HG03520 (cell line): ENCODE measurements at regions not wholly inside any gene's neighbourhood (a gene's known extent, or its start where the extent isn't known, plus 50 kb on each side); places are given as distances from the start of the nearest gene placed in this dataset.

Experiments used
- ATAC-seq: cut with Tn5 transposase; IDR thresholded peaks from one replicate; pipeline ENCODE4 v1.9.1; 2021; ENCODE audit warnings: mild to moderate bottlenecking, moderate library complexity; ENCODE audit not compliant: unreplicated experiment

DNA sequence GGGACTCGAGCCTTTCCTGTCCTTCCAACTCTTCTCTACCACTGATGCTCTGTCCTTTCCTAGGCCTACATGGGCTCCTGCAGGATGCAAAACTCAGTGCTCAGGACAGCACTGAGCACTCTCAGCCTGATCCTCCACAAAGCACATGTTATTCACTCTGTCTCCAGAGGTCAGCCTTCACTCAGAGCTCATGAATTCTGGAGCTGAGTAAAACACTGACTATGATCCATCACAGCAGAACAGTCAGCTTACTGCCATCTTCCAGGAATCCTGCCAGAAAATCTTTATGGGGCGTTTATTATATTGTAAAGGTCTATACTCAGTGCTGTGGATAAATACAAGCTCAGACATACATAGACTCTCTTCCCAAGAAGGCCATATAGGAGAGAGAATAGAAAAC, 121.5 kb upstream of the CPEB2 start:
- ATAC-seq: no peak

DNA sequence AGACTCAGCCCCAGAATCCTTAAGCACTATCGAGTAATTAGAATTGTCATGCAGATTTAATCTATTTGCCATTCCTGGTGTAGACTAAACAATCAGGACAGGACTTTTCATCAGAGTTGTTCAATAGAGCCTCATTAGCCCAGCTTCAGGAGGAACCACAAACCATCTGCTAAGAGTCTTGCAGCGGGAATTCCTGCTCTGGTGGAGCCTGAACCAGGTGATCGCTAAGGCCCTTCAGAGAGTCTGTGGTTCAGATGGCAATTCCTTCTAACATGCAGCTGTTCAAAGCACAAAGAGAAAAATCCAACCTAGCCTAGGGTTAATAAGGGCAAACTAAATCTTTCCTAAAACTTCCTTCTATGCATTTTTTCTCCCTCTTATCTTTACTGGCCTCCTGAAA, 119.1 kb upstream of the CPEB2 start:
- ATAC-seq: no peak

DNA sequence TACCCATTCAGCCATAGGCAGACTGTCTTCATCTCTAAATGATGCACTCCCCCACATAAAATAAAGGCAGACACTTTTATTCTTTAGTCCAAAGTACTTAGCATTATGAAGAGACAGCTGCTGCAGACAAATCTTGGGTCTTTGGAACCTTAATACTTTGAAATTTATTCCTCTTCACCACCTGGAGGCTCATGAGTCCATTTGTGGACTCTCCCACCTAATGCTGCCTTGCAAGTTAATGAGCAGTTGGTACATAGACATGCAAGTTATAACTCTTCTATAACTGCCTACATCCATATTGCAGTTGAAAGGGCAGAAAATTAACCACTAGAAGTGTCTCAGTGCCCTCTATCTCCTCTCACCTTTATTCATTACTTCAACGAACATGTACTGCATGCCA, 118.6 kb upstream of the CPEB2 start:
- no peak for ATAC-seq

DNA sequence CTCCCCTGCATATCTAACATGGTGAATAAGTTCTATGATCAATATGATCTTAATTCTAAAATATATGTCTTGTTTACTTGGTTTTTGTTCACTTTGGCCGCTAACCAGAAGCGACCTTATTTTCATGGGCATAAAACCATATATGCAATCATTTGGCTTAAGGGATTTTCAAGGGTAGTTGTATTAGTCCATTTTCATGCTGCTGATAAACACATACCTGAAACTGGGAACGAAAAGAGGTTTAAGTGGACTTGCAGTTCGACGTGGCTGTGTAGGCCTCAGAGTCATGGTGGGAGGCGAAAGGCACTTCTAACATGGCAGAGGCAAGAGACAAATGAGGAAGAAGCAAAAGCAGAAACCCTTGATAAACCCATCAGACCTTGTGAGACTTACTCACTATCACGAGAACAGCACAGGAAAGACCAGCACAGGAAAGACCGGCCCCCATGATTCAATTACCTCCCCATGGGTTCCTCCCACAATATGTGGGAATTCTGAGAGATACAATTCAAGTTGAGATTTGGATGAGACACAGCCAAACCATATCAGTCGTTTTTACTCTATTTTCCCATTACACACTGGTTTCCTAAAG, 114.3 kb upstream of the CPEB2 start:
- no peak for ATAC-seq

DNA sequence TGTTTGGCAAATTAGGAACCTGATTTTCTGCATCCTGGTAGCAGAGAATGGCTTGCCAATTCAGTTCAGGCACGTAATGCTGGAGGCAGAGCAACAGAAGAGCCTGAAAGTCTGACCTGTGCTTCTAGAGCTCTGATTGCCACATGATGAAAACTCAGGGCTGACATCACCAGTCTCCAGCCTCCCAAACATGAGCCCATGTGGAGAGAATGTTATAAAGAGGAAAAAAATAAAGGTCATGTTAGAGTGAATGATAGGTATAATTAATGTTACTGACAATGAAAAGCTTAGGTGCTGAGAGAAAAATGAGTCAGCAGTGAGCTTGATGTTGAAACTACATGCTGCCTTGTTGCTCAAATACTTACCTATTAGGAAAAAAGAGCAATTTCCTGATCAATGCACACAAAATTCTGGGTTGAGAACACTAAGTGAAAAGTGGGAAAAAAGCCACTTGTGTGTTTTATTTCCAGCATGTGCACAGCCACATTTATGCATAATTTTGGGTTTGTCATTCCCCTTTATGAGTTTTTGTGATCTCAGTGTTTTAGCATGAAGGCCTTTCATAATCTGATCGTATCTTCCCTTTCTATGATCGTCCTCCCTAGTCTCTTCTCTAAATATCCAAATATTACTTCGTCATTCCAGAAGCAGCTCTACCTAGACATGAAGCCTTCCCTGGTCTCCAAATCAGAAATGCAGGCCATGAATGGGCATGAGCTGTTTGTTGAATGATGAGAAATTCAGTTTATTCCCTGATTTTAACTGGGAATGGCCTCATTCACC, 113.3 kb upstream of the CPEB2 start:
- no peak for ATAC-seq

DNA sequence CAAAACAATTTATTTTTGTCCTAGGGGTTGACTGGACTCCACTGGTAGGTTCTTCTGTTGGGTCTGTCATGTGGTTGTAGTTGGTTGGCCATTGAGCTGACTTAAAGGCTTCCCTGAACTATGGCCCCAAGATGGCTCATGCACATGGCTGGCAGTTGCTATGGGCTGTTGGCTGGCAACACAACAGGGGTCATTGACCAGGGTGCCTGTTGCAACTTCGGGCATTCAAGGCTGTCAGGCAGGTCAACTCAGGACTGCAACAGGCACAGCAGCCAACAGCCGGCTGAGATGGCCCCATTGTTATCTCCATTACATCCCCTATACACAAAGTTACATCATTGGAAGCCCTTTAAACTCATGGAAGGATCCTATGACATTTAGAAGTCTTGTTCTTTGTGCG, 109.7 kb upstream of the CPEB2 start:
- no peak for ATAC-seq

DNA sequence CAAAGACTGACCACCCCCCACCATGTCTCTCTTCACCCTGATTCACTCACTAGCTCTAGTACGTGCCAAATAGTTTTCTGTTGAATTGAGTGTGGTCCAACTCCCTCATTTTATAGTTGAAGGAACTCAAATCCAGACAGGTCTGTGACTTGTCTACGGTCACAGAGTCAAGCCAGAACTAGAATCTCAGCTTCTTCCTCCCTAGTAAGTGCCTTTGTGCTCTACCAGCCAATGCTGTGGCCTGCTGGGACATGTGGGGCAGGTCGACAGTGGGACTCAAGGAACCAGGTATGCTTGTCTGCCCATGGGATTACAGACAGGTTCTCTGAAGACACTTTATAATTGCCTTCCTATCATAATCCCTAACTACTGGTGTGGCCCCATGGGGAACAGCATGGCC, 108.6 kb upstream of the CPEB2 start:
- no peak for ATAC-seq

DNA sequence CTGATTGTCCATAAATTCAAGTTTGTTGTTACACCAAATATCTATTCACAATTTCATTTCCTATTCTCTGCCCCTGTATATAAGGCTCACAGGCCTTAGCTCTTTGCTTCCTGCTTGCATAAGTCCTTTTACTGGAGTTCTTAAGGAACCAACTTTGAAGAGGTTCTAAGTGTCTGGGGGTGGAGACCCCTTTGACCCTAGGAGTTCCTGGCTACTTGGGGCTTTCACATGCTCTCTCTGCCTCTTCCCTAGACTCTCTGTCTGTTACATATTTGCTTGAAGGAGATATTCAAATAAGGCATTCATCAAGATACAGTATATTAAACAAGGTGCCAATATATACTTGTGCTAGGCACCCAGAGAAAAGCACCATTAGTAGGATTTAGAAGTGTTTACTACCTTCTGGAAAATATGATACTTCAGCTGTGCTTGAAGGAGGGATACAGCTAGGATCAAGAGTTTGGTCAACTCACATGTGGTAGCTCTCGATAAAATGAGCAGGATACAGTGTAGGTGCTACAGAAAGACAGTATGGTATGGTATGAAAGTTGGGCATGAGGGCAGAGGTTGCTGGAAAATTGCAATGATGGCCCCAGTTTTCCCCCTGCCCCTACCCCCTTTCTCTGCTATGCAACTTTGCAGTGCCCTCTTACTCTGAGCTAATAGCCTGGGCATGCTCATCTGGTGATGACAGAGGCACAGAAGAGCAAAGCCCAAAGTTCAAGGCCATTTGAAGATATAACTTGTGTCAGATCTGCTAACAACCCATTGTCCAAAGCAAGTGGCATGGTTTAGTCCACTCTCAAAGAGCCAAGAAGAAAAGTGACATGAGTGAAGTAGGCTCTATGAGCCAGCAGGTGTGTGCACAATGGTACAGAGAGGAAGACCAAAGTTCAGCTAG, 107.6 kb upstream of the CPEB2 start:
- no peak for ATAC-seq

DNA sequence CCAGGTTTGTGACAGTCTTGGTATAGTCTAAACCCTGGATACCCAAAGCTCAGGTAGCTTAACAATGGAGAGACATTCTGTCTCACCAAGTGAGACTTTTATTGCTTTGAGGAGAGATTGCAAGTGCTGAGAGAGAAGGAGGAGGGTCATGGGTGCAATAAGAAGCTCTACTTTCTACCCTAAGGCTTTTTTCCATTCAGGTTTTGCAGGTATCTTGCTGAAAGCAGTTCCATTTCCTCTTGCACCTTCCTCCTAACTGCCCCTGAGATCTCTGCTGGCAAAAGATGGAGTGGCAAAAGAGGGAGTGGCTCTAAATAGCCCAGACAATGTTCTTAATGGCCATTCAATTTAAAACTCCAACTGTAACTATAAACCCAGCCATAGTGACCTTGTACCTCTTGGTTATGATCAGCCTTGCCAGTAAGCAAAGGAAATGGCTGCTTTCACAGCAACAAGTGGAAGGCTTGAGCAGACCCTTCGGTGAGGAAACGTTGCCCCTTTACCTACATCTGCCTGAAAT, 105.6 kb upstream of the CPEB2 start:
- no peak for ATAC-seq

DNA sequence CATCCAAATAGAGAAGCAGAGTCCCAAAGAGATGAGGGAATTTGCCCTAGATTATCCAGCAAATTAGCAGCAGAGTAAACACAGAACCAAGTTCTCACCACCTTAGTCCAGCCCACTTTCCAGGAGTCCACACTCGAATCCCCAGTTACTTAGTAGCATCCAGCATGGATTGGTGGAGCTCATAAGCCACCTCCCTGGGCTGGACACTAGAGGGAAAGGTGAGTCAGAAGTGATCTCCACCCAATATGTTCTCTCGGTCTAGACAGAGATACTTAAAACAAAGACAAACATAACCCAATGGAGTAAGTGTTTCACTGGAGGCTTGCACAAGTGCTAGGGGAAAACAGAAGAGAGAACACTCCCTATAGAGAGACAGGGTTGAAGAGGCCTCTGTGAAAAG, 105.1 kb upstream of the CPEB2 start:
- ATAC-seq: no peak

DNA sequence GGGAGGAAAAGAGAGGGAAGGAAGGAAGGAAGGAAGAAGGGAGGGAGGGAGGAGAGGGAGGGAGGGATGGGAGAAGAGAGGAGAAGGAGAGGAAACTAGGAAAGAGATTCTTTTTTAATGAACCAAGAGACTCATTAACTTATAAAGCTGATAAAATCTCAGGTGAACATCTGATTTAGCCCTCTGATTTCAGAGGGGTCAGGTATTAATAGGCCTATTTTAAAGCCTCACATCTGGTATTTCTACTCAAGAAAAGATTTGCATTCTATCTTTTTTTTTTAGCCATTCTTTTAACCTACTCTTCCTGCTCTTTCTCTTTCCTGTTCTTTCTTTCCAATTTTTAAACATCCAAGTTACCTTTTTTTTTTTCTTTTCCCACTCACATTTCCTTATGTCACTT, 103.3 kb upstream of the CPEB2 start:
- ATAC-seq: no peak

DNA sequence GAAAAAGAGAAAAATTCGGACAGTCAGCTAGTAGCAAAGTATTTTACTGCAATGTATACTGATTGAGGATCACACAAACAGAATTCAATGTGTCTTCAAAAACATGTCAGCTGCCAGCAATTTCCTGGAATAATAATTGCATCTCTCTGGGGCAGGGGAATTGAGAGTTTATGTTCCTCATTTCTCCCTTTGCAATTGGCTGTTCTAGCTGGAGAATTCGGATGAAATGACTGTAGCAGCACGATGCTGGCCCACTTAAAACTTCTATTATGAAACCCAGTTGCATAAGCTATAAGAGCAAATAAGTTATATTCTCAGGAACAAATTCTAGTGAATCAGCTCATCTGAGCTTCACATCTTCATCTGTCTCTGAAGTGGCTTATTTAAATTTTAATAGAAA, 99.9 kb upstream of the CPEB2 start:
- no peak for ATAC-seq

DNA sequence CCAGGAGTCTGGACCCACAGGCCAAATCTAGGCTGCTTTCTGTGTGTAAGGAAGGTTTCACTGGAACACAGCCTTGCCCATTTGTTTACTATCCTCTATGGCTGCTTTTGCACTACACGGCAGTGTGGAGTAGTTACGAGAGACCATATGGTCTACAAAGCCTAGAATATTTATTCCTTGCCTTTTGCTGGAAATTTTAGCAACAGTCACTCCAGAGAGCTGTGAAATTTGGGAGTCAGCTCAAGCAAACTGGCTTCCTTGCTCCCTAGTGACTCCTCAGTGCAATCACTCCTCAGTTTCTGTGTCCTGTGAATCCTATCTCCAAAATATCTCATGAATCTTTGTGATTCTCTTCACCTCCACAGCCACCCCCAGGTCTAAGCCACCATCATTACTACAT, 99.0 kb upstream of the CPEB2 start:
- no peak for ATAC-seq

DNA sequence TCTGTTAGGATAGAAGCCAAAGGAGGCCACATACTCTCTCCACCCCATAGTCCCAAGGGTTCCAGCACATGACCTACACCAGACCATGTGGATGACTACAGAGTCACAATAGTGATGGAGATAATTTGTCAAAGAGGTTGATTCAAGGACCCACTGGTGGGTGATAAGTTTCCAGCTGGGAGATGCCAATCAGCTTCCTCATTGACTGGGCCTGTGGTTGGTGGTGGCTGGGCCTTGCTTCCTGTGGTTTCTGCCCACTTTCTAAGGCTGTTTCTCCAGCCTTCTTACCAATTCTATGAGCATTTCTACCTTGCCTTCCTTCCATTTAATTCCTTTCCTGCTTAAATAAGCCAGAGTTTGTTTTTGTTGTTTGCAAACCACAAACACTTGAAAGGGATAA, 95.5 kb upstream of the CPEB2 start:
- no peak for ATAC-seq

DNA sequence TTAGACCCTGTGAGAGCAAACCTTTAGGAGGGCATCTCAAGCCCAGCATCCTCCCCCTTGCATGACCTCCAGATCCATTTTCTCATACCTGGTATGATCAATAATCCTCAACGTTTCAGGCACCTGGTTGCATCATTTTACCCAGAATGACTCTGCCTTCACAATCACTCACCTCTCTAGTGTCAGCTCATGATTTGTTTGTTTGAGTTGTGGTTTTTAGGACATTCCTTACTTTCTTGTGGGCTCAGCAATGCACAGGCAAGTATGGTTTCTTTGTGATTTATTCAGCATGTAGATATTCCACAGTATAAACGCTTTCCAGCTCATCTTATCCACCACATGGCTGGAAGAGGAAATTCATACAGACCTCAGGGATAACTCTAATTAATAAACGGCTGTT, 93.6 kb upstream of the CPEB2 start:
- no peak for ATAC-seq

DNA sequence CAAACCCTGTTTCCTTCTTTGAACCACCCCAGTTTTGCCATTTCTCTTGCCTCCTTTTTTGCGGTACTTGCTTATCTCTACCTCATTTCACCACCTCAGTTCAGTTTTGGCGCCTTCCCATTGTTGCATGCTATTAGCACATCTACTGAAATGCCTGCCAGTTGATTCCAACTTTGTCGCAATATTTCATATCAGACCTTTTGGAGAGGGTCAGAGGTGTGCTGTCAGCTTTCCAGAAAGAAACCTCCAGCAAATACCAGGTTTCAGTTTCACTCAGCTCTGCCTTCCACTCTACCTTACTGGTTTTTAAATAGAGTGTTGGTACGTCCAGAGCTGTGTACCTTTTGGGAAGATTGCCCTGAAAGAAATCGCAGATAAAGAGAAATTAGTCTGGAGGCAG, 91.9 kb upstream of the CPEB2 start:
- ATAC-seq: no peak

DNA sequence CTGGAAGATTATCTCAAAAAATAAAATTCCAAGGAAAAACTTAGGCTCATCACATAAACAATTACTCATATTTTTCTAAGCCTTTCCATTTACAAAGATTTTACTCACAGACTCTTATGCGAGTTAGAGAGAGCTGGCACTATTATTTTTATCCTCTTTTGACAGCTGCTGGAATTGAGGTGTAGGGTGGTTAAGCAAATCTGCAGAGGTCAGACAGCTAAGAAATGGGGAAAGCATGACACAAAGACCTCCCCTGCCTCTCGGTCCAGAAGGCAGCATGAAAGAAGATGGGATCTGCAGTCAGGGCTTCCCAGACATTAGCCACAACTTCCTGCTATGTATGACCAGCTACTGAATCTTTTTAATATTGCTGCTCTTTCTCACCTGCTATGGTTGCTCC, 89.9 kb upstream of the CPEB2 start:
- no peak for ATAC-seq

DNA sequence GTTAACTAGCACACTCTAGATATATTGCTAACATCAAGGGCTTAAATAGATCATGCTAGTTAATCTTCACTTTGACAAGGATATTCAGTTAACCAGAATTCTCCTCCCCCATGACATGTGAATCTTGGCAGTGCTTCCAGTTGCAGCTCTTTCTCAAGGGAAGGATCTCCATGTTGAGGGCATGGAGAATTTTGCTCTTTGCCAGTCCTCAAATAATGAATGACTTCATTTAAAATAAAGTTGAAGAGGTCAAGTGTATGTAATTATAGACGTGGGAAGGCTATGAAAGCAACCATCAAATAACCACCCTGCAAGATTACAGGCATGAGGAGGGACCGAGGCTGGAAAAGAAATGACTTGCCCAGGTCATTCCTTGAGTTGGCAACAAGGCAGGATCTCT, 87.3 kb upstream of the CPEB2 start:
- ATAC-seq: no peak

DNA sequence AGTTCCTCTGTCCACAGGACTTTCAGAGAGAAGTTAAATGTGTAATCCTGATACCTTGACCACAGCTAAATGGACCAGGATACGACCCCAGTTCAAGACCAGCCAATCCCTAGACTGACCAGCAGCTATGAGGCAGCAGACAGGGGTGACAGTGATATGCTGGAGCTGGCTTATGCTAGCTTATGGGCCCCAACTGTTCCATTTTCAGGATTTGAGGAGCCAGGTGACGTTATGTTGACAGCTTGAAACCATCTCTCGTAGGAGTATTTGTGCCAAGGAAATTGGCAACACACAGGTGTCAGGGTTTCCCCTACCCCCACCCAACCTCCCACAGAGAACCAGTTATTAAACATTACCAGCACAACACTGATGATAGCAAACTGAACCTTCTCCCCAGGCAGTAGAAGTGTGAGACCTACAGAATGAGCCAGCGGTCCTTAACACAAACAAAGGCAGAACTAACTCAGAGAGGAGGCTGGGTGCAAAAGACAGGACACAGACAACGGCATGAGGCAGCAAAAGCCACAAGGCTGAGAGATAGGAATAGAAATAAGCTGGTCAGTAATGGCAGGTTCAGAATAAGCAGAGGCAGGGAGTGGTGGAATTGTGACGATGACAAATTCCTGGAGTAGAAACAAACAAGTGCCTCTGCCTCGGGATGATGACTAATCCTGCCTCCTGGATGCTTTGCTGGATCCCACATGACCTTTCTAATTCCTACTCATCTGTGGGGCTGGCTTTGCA, 85.6 kb upstream of the CPEB2 start:
- ATAC-seq: no peak

DNA sequence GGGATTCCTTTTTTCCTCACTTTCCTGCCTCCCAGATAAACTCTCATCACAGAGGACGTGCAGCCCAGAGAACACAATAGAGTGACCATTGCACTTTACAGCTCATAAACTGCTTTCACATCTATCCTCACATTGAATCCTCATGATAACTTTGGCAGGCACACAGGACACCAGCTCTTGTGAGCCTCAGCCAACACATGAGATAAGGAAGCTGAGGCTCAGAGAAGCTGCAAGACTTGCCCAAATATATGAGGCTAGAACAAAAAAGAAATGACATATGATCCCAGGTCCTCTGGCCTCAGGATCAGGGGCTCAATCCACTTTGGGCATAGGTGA, 85.0 kb upstream of the CPEB2 start:
- no peak for ATAC-seq

DNA sequence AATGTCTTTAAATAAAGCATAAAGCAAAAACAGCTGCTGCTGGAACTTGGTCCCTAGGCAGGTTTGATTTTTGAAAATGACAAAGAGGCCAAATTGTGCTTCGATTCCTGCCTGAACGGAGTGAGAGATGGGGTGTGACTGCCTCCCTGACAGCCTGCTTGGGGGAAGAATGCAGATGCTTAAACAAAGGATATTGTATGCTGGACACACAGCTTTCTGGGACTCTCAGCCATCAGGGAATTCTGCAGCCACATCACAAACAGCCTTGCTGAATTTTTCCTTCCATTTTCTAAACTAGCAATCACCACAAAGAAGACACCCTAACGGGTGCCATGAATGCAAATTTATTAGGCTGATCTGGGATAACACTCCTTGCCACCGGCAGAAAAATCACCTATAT, 83.9 kb upstream of the CPEB2 start:
- ATAC-seq: no peak
